ENCODE measurements at regions not wholly inside any gene's neighbourhood (a gene's known extent, or its start where the extent isn't known, plus 50 kb on each side); places are given as distances from the start of the nearest gene placed in this dataset.

DNA sequence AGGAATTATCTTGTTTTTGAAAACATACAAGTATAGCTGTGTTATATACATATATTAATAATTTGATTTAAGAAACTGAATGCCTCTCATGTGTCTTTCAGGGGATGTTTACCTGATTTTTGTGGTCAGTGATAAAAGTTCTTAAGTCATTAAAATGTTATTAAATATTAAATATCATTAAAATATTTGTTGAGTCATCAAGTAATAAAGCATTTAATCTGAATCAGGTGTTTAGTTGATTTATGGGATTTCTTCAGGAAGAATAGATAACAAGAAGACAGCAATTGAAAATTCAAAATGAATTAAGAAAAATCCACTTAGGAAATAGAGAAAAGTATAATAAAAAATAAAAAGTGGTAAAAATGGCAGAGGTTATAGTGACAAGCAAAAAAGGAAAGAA lies 361.9 kb upstream of the EYS start:
- TF ChIP-seq ELF1 (tag; IDR thresholded peaks at IDR 0.05) (no peak), KDM1A (IDR thresholded peaks at IDR 0.05) (no peak), EP300 (IDR thresholded peaks at IDR 0.05; ENCODE audit: low read length) (no peak), ZNF12 (CRISPR knock-in tag; IDR thresholded peaks at IDR 0.05) (no peak), BRCA1 (IDR thresholded peaks at IDR 0.05) (no peak), BRCA1 (CRISPR knock-in tag; IDR thresholded peaks at IDR 0.05) (no peak), ZNF644 (tag; IDR thresholded peaks at IDR 0.05; ENCODE audit: low read depth) (no peak), CREB1 (IDR thresholded peaks at IDR 0.05) (no peak), CREB1 (CRISPR knock-in tag; IDR thresholded peaks at IDR 0.05) (no peak), KLF16 (IDR thresholded peaks at IDR 0.05) (no peak), FOXA1 (IDR thresholded peaks at IDR 0.05; ENCODE audit: borderline replicate concordance) (no peak), EZH2 (IDR thresholded peaks at IDR 0.05; ENCODE audit: borderline replicate concordance, low read depth, low read length) (no peak), NRF1 (conservative IDR thresholded peaks at IDR 0.05 in 1 of 2, IDR thresholded peaks at IDR 0.05 in 1 of 2) (no peak), HDAC2 (IDR thresholded peaks at IDR 0.05) (no peak)
- TF ChIP-seq, protein P1, sequence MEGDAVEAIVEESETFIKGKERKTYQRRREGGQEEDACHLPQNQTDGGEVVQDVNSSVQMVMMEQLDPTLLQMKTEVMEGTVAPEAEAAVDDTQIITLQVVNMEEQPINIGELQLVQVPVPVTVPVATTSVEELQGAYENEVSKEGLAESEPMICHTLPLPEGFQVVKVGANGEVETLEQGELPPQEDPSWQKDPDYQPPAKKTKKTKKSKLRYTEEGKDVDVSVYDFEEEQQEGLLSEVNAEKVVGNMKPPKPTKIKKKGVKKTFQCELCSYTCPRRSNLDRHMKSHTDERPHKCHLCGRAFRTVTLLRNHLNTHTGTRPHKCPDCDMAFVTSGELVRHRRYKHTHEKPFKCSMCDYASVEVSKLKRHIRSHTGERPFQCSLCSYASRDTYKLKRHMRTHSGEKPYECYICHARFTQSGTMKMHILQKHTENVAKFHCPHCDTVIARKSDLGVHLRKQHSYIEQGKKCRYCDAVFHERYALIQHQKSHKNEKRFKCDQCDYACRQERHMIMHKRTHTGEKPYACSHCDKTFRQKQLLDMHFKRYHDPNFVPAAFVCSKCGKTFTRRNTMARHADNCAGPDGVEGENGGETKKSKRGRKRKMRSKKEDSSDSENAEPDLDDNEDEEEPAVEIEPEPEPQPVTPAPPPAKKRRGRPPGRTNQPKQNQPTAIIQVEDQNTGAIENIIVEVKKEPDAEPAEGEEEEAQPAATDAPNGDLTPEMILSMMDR (IDR thresholded peaks at IDR 0.05 in 2 of 3, conservative IDR thresholded peaks at IDR 0.05 in 1 of 3; ENCODE audit: insufficient read depth in 2 of 3, low read depth in 1 of 3, low read length in 3 of 3), result no peak
- TF ChIP-seq, protein P2, sequence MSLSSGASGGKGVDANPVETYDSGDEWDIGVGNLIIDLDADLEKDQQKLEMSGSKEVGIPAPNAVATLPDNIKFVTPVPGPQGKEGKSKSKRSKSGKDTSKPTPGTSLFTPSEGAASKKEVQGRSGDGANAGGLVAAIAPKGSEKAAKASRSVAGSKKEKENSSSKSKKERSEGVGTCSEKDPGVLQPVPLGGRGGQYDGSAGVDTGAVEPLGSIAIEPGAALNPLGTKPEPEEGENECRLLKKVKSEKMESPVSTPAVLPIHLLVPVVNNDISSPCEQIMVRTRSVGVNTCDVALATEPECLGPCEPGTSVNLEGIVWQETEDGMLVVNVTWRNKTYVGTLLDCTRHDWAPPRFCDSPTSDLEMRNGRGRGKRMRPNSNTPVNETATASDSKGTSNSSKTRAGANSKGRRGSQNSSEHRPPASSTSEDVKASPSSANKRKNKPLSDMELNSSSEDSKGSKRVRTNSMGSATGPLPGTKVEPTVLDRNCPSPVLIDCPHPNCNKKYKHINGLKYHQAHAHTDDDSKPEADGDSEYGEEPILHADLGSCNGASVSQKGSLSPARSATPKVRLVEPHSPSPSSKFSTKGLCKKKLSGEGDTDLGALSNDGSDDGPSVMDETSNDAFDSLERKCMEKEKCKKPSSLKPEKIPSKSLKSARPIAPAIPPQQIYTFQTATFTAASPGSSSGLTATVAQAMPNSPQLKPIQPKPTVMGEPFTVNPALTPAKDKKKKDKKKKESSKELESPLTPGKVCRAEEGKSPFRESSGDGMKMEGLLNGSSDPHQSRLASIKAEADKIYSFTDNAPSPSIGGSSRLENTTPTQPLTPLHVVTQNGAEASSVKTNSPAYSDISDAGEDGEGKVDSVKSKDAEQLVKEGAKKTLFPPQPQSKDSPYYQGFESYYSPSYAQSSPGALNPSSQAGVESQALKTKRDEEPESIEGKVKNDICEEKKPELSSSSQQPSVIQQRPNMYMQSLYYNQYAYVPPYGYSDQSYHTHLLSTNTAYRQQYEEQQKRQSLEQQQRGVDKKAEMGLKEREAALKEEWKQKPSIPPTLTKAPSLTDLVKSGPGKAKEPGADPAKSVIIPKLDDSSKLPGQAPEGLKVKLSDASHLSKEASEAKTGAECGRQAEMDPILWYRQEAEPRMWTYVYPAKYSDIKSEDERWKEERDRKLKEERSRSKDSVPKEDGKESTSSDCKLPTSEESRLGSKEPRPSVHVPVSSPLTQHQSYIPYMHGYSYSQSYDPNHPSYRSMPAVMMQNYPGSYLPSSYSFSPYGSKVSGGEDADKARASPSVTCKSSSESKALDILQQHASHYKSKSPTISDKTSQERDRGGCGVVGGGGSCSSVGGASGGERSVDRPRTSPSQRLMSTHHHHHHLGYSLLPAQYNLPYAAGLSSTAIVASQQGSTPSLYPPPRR (CRISPR knock-in tag; IDR thresholded peaks at IDR 0.05; ENCODE audit: borderline replicate concordance), result no peak

Measured in K562 (cell line).